ENCODE measurements at regions not wholly inside any gene's neighbourhood (a gene's known extent, or its start where the extent isn't known, plus 50 kb on each side); places are given as distances from the start of the nearest gene placed in this dataset.
"Not testable (repeated sequence)": the region's sequence is repeated elsewhere in the genome, so short reads cannot be mapped to it uniquely, and the experiment has no call there.

DNA sequence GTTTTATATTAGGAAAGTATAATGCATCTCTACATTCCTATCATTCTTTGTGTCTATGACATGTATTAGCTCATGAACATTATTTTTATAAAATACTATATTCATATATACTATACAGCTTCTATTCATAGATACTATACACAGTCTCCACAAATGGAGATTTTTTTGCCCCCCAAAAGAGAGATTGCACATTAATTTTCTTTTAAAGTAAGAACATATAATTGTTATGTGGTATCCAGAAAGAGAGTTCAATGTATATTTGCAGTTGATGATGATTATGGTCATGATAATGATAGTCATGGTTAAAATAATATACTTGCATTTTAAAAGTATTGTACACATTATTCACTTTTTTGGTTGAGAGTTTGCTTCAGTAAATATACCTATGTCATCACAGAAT lies 445.3 kb downstream of the DSC3 start:
- H3K36me3 ChIP-seq = no peaks in the 10 kb centered on the region
- intact Hi-C loops (cut with micrococcal nuclease) = no loop called here
- no peak overlapping the region for H3K27ac ChIP-seq (replicated peaks)
- TF ChIP-seq, protein P1, sequence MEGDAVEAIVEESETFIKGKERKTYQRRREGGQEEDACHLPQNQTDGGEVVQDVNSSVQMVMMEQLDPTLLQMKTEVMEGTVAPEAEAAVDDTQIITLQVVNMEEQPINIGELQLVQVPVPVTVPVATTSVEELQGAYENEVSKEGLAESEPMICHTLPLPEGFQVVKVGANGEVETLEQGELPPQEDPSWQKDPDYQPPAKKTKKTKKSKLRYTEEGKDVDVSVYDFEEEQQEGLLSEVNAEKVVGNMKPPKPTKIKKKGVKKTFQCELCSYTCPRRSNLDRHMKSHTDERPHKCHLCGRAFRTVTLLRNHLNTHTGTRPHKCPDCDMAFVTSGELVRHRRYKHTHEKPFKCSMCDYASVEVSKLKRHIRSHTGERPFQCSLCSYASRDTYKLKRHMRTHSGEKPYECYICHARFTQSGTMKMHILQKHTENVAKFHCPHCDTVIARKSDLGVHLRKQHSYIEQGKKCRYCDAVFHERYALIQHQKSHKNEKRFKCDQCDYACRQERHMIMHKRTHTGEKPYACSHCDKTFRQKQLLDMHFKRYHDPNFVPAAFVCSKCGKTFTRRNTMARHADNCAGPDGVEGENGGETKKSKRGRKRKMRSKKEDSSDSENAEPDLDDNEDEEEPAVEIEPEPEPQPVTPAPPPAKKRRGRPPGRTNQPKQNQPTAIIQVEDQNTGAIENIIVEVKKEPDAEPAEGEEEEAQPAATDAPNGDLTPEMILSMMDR (IDR thresholded peaks at IDR 0.05; ENCODE audit: borderline replicate concordance) = no peak
- no peaks in the 10 kb centered on the region for H3K27me3 ChIP-seq (ENCODE audit: low read depth)
- no peak overlapping the region for H3K4me3 ChIP-seq
- H3K9me3 ChIP-seq (replicated peaks) = no peaks in the 10 kb centered on the region
- no peaks in the 10 kb centered on the region for H3K4me1 ChIP-seq
- DNase-seq = no peak

DNA sequence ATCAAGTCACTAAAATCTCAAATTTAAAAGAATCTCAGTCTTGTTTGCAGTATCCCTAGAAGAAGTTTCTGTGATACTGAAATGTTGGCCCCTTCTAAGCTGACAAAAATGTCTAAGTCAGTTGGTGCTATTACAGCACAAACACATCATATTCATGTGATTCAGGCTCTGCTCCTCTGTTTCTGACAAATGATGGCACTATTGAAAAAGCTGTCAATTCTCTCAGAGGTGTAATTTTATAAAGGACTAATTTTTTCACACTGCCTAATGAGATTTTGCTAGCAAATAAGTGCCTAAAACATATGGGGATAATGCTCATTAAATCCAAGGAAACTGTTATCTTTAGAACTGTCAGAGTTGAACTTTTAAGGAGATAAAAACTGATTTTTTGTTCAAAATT lies 445.9 kb downstream of the DSC3 start:
- Histone ChIP-seq H3K36me3 (no peaks in the 10 kb centered on the region), H3K9me3 (replicated peaks) (no peaks in the 10 kb centered on the region), H3K4me1 (no peaks in the 10 kb centered on the region), H3K4me3 (no peak overlapping the region), H3K27ac (replicated peaks) (no peak overlapping the region), H3K27me3 (ENCODE audit: low read depth) (no peaks in the 10 kb centered on the region)
- intact Hi-C loops (cut with micrococcal nuclease) = no loop called here
- no peak for DNase-seq
- TF ChIP-seq, protein P1 (IDR thresholded peaks at IDR 0.05; ENCODE audit: borderline replicate concordance) = no peak

DNA sequence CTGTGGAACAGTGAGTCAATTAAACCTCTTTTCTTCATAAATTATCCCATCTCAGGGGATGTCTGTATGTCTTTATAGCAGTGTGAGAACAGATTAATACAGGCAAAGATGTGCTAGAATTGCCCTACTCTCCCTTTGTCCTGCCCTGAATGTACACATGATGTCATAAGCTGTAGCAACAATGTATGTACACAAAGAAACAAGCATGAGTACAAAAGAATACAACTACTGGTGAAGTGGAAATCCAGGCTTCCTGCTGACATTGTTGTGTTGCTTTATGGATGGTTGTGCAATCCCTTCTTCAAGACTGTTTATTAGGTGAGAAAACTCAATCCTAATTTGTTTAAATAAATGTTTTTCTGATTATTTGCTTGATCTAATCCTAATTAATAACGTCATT lies 446.6 kb downstream of the DSC3 start:
- H3K27ac ChIP-seq (replicated peaks) = no peak overlapping the region
- DNase-seq = no peak
- no peaks in the 10 kb centered on the region for H3K27me3 ChIP-seq (ENCODE audit: low read depth)
- intact Hi-C loops (cut with micrococcal nuclease) = no loop called here
- H3K4me3 ChIP-seq = no peak overlapping the region
- H3K9me3 ChIP-seq (replicated peaks) = no peaks in the 10 kb centered on the region
- H3K36me3 ChIP-seq = no peaks in the 10 kb centered on the region
- TF ChIP-seq, protein P1 (IDR thresholded peaks at IDR 0.05; ENCODE audit: borderline replicate concordance) = no peak
- H3K4me1 ChIP-seq = no peaks in the 10 kb centered on the region

DNA sequence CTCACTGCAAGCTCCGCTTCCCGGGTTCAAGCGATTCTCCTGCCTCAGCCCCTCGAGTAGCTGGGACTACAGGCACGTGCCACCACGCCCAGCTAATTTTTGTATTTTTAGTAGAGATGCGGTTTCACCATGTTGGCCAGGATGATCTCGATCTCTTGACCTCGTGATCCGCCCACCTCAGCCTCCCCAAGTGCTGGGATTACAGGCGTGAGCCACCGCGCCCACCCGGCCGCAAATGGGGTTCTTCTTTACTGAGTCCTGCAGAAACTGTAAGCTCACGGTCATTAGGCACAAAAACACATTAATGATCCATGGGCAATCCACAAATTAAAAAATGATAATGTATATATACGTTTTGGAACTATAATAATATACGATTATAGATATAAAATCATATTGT lies 447.6 kb downstream of the DSC3 start:
- H3K9me3 ChIP-seq (replicated peaks); H3K27ac ChIP-seq (replicated peaks); H3K36me3 ChIP-seq; intact Hi-C loops (cut with micrococcal nuclease); DNase-seq; H3K4me1 ChIP-seq; H3K27me3 ChIP-seq (ENCODE audit: low read depth); H3K4me3 ChIP-seq: not testable (repeated sequence)

DNA sequence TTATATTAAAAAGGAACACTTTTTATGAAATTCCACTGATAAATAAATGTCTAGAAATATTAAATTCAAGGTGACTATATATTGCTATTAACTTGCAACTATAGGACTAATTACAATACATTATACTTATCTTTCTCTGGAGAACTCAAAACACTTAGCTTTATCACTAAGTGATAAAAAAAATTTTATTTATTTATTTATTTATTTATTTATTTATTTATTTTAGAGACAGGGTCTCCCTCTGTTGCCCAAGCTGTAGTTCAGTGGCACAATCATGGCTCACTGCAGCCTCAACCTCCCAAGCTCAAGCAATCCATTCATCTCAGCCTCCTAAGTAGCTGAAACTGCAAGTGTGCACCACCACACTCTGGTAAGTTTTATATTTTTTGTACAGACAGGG lies 451.1 kb downstream of the DSC3 start:
- no peak for DNase-seq
- no peaks in the 10 kb centered on the region for H3K36me3 ChIP-seq
- H3K4me3 ChIP-seq = no peak overlapping the region
- no peaks in the 10 kb centered on the region for H3K9me3 ChIP-seq (replicated peaks)
- no peaks in the 10 kb centered on the region for H3K4me1 ChIP-seq
- no peaks in the 10 kb centered on the region for H3K27me3 ChIP-seq (ENCODE audit: low read depth)
- no peak overlapping the region for H3K27ac ChIP-seq (replicated peaks)
- intact Hi-C loops (cut with micrococcal nuclease) = no loop called here
- TF ChIP-seq, protein P1 (IDR thresholded peaks at IDR 0.05; ENCODE audit: borderline replicate concordance) = no peak

DNA sequence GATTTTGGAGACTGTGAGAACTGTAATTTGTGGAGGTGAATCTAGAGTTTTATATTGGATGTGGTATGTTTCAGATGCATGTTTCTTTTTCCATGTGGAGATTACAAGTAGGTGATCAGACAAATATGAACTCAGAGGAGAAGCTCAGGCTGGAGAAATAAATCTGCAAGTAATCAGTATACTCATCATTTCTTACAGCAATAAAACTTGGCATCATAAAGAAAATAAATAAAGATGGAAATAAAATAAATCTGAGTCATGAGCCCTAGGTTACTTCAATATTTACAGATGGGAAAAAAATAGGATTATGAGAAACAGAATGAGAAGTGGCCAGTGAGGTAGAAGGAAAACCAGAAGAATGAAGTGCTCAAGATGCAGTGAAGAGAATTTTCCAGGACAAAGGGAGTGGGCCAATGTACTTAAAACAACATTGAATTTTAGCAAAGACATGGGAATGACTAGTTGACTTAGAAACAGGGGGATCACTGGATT lies 453.8 kb downstream of the DSC3 start:
- no peaks in the 10 kb centered on the region for H3K4me1 ChIP-seq
- H3K4me3 ChIP-seq = no peak overlapping the region
- DNase-seq = no peak
- TF ChIP-seq, protein P1 (IDR thresholded peaks at IDR 0.05; ENCODE audit: borderline replicate concordance) = no peak
- intact Hi-C loops (cut with micrococcal nuclease) = no loop called here
- H3K27ac ChIP-seq (replicated peaks) = no peak overlapping the region
- H3K36me3 ChIP-seq = no peaks in the 10 kb centered on the region
- no peaks in the 10 kb centered on the region for H3K9me3 ChIP-seq (replicated peaks)
- H3K27me3 ChIP-seq (ENCODE audit: low read depth) = no peaks in the 10 kb centered on the region
